C4-2B (cell line): ENCODE measurements at regions not wholly inside any gene's neighbourhood (a gene's known extent, or its start where the extent isn't known, plus 50 kb on each side); places are given as distances from the start of the nearest gene placed in this dataset.

ENCODE experiments used
- H3K27ac ChIP-seq: fragments of 450-650 bp; 2 replicates; pipeline ENCODE4 v1.5.1; 2017
- CTCF ChIP-seq: fragments of 450-650 bp; conservative IDR thresholded peaks from 2 replicates; pipeline ENCODE4 v1.5.1; 2017; ENCODE audit warnings: mild to moderate bottlenecking
- ZFX ChIP-seq: fragments of 450-650 bp; IDR thresholded peaks from 2 replicates; pipeline ENCODE4 v1.6.1; 2017

- no peak overlapping the region for H3K27ac ChIP-seq
- TF ChIP-seq CTCF (no peak), ZFX (no peak)
Observed at GRCh38 chr2:83633423-83633822, 825.7 kb downstream of the SUCLG1 start.

- no peak overlapping the region for H3K27ac ChIP-seq
- TF ChIP-seq CTCF (no peak), ZFX (no peak)
Observed at GRCh38 chr2:83630351-83630750, 828.7 kb downstream of the SUCLG1 start.

GRCh38 chr2:83615511-83615910, 843.6 kb downstream of the SUCLG1 start:
- TF ChIP-seq ZFX (no peak), CTCF (no peak)
- no peak overlapping the region for H3K27ac ChIP-seq

GRCh38 chr2:83613178-83613577, 845.9 kb downstream of the SUCLG1 start:
- no peak for TF ChIP-seq CTCF
- TF ChIP-seq ZFX, result no peak
- H3K27ac ChIP-seq, result no peak overlapping the region

- H3K27ac ChIP-seq, result no peak overlapping the region
- TF ChIP-seq CTCF (peak; percentile 27), ZFX (no peak)
Observed at GRCh38 chr2:83602753-83603152, 856.3 kb downstream of the SUCLG1 start.

- no peak for TF ChIP-seq CTCF
- TF ChIP-seq ZFX, result no peak
- no peak overlapping the region for H3K27ac ChIP-seq
Observed at GRCh38 chr2:83596592-83597282, 862.3 kb downstream of the SUCLG1 start.

GRCh38 chr2:83595926-83596325, 863.2 kb downstream of the SUCLG1 start:
- no peak overlapping the region for H3K27ac ChIP-seq
- no peak for TF ChIP-seq CTCF
- TF ChIP-seq ZFX, result no peak
